NCI-H345 (cell line): ENCODE measurements at regions not wholly inside any gene's neighbourhood (a gene's known extent, or its start where the extent isn't known, plus 50 kb on each side); places are given as distances from the start of the nearest gene placed in this dataset.

ENCODE experiments used
- DNase-seq: peaks from one replicate; lab custom pipeline; 2025; lab: John Stamatoyannopoulos, UW

- DNase-seq: no peak
Observed at GRCh38 chr18:61167902-61168301, 165.3 kb upstream of the CDH20 start.

GRCh38 chr18:61169386-61169785, 163.8 kb upstream of the CDH20 start:
- DNase-seq: no peak

GRCh38 chr18:61172624-61173023, 160.6 kb upstream of the CDH20 start:
- DNase-seq: no peak

GRCh38 chr18:61173554-61173953, 159.7 kb upstream of the CDH20 start:
- DNase-seq: no peak

GRCh38 chr18:61183798-61184197, 149.4 kb upstream of the CDH20 start:
- no peak for DNase-seq

- no peak for DNase-seq
Observed at GRCh38 chr18:61187971-61188370, 145.3 kb upstream of the CDH20 start.

- no peak for DNase-seq
Observed at GRCh38 chr18:61189376-61189775, 143.9 kb upstream of the CDH20 start.

- DNase-seq: no peak
Observed at GRCh38 chr18:61194726-61195125, 138.5 kb upstream of the CDH20 start.

GRCh38 chr18:61196750-61197149, 136.5 kb upstream of the CDH20 start:
- DNase-seq: no peak

- DNase-seq: no peak
Observed at GRCh38 chr18:61198486-61198885, 134.7 kb upstream of the CDH20 start.

- DNase-seq: no peak
Observed at GRCh38 chr18:61199171-61199848, 133.9 kb upstream of the CDH20 start.

GRCh38 chr18:61201511-61201910, 131.7 kb upstream of the CDH20 start:
- DNase-seq: no peak

- DNase-seq: no peak
Observed at GRCh38 chr18:61203151-61203550, 130.1 kb upstream of the CDH20 start.

GRCh38 chr18:61209801-61210200, 123.4 kb upstream of the CDH20 start:
- no peak for DNase-seq

GRCh38 chr18:61216051-61216450, 117.2 kb upstream of the CDH20 start:
- DNase-seq: no peak

GRCh38 chr18:61222206-61222605, 111.0 kb upstream of the CDH20 start:
- DNase-seq: no peak

- DNase-seq: no peak
Observed at GRCh38 chr18:61225336-61225735, 107.9 kb upstream of the CDH20 start.

- no peak for DNase-seq
Observed at GRCh38 chr18:61236356-61237057, 96.7 kb upstream of the CDH20 start.

- DNase-seq: no peak
Observed at GRCh38 chr18:61237529-61237928, 95.7 kb upstream of the CDH20 start.

GRCh38 chr18:61239051-61239450, 94.2 kb upstream of the CDH20 start:
- DNase-seq: no peak

- DNase-seq: no peak
Observed at GRCh38 chr18:61241260-61241853, 91.9 kb upstream of the CDH20 start.

GRCh38 chr18:61244632-61245031, 88.6 kb upstream of the CDH20 start:
- DNase-seq: no peak

- no peak for DNase-seq
Observed at GRCh38 chr18:61245276-61245675, 88.0 kb upstream of the CDH20 start.
